HL-60 (cell line): ENCODE measurements at regions not wholly inside any gene's neighbourhood (a gene's known extent, or its start where the extent isn't known, plus 50 kb on each side); places are given as distances from the start of the nearest gene placed in this dataset.

Experiments used
- DNase-seq, 2 experiments: peaks; one replicate each; pipeline ENCODE4 v3.0.0-alpha.2; 2010 to 2020; ENCODE audit warnings: low read depth in 1 of 2, low spot score in 1 of 2
- H3K27ac ChIP-seq: fragments of 250-450 bp; sonication (Bioruptor Pico); replicated peaks from 2 replicates; pipeline ENCODE4 v1.5.1; 2020; ENCODE audit warnings: mild to moderate bottlenecking, moderate library complexity
- H3K27me3 ChIP-seq: fragments of 250-450 bp; sonication (Bioruptor Pico); 2 replicates; pipeline ENCODE4 v1.5.1; 2021; ENCODE audit warnings: mild to moderate bottlenecking, moderate library complexity; ENCODE audit not compliant: insufficient read depth, poor library complexity, severe bottlenecking
- H3K4me3 ChIP-seq: replicated peaks from 2 replicates; pipeline ENCODE4 v1.5.1; 2011; ENCODE audit warnings: mild to moderate bottlenecking, control low read depth, low read length; ENCODE audit not compliant: insufficient read depth
- GABPA ChIP-seq: IDR thresholded peaks from 2 replicates; pipeline ENCODE4 v1.6.1; 2012; ENCODE audit warnings: low read depth
- POLR2AphosphoS5 ChIP-seq: IDR thresholded peaks from 2 replicates; pipeline ENCODE4 v1.6.1; 2012; ENCODE audit warnings: low read depth
- SPI1 ChIP-seq: IDR thresholded peaks from 2 replicates; pipeline ENCODE4 v1.6.1; 2012; ENCODE audit warnings: low read depth, mild to moderate bottlenecking, borderline replicate concordance
- TF ChIP-seq, protein P1 (sequence below): IDR thresholded peaks from one replicate; pipeline ENCODE4 v1.5.1; 2011; ENCODE audit warnings: low read length, control low read depth, inconsistent platforms; ENCODE audit not compliant: insufficient read depth
- TF ChIP-seq, protein P2 (sequence below): IDR thresholded peaks from 2 replicates; pipeline ENCODE4 v1.6.1; 2012; ENCODE audit warnings: low read depth; ENCODE audit not compliant: insufficient replicate concordance

DNA sequence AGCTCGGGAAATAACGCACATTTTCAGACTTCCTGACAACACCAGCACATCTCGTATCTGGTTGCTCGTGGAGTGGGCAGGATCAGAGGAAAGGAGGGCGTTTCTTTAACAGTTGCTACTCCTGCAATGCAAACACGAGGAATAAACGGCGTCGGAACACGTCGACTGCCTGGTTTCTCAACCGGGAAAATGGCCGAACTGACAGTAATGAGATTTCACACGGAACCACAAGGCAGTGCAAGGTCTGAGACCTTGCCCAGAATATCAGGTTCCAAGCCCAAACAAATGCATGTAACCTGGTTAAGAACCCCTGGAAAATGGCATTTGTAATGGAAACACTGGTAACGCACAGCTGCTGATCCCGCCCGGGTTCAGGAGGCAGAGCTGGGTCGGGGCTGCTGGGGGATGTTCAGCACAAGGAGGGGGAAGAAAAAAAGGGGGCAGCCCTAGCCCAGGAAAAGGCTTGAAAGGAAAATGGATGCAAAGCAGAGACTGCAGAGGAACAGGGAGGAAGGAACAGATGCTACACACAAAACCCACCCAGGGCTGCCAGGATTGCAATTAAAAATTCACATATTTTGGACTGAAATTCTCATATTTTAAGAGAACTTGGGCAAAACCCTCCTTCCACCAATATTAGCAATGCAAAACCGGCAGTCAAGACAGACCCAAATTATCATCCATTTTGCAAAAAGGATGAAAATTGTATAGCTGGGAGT is 61.6 kb upstream of the KLHL29 start:
- Histone ChIP-seq H3K27ac (no peak overlapping the region), H3K4me3 (no peak overlapping the region), H3K27me3 (peaks cover 18% of the 10 kb centered on the region)
- DNase-seq = no peak
- TF ChIP-seq SPI1 (no peak), GABPA (no peak)
- TF ChIP-seq, protein P1, sequence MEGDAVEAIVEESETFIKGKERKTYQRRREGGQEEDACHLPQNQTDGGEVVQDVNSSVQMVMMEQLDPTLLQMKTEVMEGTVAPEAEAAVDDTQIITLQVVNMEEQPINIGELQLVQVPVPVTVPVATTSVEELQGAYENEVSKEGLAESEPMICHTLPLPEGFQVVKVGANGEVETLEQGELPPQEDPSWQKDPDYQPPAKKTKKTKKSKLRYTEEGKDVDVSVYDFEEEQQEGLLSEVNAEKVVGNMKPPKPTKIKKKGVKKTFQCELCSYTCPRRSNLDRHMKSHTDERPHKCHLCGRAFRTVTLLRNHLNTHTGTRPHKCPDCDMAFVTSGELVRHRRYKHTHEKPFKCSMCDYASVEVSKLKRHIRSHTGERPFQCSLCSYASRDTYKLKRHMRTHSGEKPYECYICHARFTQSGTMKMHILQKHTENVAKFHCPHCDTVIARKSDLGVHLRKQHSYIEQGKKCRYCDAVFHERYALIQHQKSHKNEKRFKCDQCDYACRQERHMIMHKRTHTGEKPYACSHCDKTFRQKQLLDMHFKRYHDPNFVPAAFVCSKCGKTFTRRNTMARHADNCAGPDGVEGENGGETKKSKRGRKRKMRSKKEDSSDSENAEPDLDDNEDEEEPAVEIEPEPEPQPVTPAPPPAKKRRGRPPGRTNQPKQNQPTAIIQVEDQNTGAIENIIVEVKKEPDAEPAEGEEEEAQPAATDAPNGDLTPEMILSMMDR = no peak

GRCh38 chr2:23323917-23324680 is 60.9 kb upstream of the KLHL29 start:
- Histone ChIP-seq H3K4me3 (no peak overlapping the region), H3K27me3 (peaks cover 13% of the 10 kb centered on the region), H3K27ac (no peak overlapping the region)
- TF ChIP-seq, protein P2, sequence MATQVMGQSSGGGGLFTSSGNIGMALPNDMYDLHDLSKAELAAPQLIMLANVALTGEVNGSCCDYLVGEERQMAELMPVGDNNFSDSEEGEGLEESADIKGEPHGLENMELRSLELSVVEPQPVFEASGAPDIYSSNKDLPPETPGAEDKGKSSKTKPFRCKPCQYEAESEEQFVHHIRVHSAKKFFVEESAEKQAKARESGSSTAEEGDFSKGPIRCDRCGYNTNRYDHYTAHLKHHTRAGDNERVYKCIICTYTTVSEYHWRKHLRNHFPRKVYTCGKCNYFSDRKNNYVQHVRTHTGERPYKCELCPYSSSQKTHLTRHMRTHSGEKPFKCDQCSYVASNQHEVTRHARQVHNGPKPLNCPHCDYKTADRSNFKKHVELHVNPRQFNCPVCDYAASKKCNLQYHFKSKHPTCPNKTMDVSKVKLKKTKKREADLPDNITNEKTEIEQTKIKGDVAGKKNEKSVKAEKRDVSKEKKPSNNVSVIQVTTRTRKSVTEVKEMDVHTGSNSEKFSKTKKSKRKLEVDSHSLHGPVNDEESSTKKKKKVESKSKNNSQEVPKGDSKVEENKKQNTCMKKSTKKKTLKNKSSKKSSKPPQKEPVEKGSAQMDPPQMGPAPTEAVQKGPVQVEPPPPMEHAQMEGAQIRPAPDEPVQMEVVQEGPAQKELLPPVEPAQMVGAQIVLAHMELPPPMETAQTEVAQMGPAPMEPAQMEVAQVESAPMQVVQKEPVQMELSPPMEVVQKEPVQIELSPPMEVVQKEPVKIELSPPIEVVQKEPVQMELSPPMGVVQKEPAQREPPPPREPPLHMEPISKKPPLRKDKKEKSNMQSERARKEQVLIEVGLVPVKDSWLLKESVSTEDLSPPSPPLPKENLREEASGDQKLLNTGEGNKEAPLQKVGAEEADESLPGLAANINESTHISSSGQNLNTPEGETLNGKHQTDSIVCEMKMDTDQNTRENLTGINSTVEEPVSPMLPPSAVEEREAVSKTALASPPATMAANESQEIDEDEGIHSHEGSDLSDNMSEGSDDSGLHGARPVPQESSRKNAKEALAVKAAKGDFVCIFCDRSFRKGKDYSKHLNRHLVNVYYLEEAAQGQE = no peak
- TF ChIP-seq, protein P1 = no peak
- TF ChIP-seq POLR2AphosphoS5 (no peak), SPI1 (no peak), GABPA (no peak)
- no peak for DNase-seq

DNA sequence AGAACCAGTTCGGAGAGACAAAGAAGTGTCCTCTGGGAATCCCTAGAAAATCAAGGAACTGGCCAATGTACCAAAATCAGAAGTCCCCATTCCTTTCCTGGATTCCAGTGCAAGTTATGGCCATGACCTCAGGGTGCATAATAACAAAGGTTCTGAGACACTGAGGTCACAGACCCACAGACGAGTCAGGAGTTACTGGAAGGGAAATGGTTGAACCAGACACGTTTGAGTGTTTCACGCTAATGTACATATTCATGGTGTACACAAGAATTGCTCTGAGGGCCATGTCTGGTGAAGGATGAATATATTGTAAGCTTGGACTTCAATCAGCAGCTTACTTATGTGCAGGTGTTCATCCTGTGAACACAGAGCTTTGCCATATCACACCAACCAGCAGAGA is 58.6 kb upstream of the KLHL29 start:
- no peak for TF ChIP-seq SPI1
- TF ChIP-seq, protein P2 = no peak
- no peak for TF ChIP-seq POLR2AphosphoS5
- TF ChIP-seq, protein P1 = no peak
- no peak for TF ChIP-seq GABPA
- Histone ChIP-seq H3K4me3 (no peak overlapping the region), H3K27me3 (peaks cover 4% of the 10 kb centered on the region), H3K27ac (no peak overlapping the region)
- DNase-seq = no peak
